Amniotic stem cell (primary cell): ENCODE measurements at regions not wholly inside any gene's neighbourhood (a gene's known extent, or its start where the extent isn't known, plus 50 kb on each side); places are given as distances from the start of the nearest gene placed in this dataset.

Experiments used
- DNase-seq: peaks from one replicate; lab custom pipeline; 2025; lab: John Stamatoyannopoulos, UW

DNA sequence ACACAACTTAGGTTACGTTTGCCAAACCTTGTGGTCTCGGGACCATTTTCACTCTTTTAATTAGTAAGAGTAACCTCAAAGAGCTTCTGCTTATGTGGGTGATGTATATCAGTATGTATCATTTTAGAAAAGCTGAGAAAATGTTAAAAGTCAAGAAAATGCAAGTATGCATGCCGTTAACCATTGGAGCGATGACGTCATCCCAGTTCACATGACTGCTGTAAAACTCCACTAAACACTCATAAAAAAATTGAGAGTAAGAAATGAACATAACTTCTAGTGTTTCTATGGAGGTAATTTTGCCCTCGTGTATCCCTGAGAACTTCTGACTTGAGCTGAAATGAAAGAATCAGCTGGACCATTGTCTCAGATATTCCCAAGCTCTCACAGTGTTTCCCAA, 250.0 kb upstream of the CDH4 start:
- no peak for DNase-seq

DNA sequence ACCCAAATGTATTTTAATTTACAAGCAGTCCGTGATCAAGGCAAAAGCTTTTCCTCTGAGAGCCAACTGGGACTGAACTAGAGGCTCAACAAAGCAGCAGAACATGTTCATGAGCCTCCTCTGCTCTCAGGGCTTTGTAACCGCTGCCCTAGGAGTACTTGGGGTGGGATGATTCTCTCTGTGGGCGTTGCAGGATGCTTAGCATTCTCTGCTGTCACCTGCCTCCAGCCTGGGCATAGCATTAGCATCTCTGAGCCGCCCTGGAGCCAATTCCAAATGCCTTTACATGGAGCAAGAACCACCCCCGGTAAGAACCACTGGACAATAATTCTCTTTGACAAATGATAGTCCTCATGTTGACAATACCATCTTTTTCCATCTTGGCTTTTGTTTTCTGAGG, 237.6 kb upstream of the CDH4 start:
- DNase-seq, result no peak

DNA sequence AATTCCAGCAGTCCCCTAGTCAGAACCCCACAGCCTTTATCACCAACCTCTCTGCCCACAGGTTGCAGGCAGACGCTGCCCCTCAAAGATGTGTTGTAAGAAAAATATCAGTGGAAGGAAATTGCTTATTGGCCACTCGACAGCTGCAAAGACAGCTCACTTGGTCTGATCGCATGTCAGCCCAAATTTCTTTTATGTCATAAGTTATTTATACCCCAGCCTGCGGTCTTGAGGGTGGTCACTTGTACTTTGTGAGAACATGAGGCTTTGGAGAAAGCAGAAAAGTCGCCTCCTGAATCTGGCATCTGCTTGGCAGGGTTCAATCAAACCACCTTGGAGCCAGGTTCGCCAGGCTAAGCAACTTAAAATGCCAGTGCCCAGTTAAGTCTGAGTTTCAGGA, 236.5 kb upstream of the CDH4 start:
- DNase-seq, result no peak

DNA sequence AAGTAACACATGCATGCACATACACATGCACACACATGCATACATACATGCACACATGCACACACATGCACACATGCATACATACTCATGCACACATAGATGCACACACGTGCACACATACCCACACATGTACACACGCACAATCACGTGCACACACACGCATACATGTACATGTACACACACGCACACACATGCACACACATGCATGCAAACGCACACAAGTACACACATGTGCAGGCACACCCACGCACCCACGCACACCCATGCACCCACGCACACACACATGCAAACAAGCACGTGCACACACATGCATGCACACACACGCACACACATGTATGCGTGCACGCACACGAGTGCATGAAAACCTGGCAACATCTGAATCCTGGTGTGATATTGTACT, 232.7 kb upstream of the CDH4 start:
- DNase-seq, result no peak

DNA sequence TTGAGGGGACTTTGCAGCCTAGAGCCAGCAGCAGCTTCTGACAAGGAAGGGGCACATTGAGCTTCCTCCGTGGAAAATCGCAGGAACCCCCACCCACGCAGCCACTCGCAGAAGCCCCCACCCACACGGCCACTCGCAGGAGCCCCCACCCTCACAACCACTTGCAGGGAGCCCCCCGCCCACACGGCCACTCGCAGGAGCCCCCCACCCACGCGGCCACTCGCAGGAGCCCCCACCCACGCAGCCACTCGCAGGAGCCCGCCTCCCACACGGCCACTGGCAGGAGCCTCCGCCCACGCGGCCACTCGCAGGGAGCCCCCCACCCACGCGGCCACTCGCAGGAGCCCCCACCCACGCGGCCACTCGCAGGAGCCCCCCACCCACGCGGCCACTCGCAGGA, 228.4 kb upstream of the CDH4 start:
- DNase-seq, result no peak

DNA sequence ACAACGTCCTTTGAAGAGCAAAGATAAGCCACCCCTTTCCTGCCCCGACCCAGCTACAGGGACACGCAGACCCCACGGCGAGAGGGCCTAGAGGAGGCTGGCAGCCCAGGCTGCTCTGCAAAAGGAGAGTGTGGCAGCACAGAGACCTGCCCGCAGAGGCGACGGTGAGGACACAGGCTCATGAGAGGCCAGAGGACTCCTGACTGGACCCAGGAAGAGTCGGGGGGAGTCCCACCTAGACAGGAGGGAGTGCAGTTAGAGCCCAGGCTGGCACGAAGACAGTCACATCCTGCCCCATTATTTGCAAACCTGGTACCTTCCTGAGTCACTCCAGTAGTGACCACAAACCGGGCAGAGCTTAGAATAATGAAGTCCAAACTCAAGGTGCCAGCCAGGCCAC, 227.7 kb upstream of the CDH4 start:
- no peak for DNase-seq

DNA sequence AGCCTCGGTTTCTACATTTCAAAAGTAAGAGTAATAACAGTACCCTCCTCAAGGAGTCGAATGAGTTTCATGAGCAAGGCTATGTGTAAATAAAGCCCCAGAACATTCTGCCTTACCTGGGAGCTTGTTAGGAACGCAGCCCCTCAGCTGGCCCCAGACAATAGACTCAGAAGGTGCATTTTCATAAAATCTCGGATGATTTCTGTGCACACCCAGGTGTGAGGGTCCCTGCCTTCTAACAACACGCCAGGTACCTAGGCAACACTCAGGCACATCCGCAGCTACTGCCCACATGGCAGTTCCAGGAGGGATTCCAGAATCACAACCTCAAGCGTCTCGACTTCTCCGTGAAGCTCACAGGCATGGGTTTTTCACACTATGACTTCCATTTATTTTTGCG, 226.5 kb upstream of the CDH4 start:
- no peak for DNase-seq

DNA sequence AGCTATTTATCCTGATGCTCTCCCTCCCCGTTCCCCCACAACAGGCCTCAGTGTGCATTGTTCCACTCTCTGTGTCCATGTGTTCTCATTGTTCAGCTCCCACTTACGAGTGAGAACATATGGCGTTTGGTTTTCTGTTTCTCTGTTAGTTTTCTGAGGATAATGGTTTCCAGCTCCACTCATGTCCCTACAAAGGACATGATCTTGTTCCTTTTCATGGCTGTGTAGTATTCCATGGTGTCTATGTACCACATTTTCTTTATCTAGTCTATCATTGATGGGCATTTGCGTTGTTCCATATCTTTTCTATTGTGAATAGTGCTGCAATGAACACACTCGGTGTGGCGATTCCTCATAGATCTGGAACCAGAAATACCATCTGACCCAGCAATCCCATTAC, 225.9 kb upstream of the CDH4 start:
- DNase-seq, result no peak

DNA sequence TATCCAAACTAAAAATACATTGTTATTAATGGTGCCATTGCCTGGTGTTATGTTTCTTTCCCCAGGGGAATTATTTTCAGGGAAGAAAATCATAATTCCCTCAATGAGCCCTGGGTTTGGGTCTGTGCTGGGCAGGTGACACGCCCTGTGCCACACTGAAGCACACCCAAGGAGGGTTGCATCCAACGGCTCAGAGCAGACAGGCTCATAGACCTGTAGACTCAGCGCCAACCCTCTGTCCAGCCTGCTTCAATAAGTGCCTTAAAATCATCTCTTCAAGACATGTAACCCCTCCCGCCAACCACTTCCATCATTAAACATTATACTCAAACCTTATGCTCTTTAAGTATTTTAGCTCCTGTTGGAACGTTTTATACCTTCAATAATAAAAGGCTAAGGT, 225.3 kb upstream of the CDH4 start:
- no peak for DNase-seq

DNA sequence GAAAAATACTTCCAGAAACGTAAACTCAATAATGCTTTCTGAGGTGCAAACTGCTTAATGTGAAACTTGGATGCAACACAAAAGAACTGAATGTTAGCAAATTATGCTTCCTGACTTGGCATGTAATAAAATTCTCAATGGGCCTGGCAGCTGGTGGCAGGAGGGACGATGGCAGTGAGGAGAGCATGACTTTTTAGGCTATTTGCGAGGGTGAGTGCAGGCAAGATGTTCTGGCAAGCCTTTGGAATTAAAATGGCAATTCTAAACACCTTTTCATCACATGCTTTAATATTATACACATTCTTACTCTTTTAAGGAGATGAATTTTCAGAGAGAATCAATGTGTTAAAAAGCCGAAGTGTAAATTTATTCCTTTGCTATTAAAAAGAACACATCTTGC, 224.8 kb upstream of the CDH4 start:
- DNase-seq, result no peak

DNA sequence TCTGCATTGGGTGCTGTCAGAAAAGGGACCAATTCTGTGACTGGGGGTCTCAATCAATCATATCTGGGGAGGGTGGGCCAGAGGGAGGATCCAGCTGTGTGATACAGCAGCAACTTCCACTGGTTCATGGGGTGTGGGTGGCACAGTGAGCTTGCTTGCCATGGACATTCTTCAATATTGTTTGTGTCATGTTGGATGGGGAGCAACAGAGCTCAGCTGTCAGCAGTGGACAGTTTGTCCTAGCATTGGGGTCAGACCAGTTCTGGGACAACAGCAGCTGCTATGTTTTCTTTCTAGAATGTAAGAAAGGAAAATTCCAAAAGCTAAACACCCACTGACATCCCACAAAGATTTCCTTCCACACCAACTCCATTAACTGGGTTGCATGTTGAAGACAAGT, 221.9 kb upstream of the CDH4 start:
- DNase-seq, result no peak

DNA sequence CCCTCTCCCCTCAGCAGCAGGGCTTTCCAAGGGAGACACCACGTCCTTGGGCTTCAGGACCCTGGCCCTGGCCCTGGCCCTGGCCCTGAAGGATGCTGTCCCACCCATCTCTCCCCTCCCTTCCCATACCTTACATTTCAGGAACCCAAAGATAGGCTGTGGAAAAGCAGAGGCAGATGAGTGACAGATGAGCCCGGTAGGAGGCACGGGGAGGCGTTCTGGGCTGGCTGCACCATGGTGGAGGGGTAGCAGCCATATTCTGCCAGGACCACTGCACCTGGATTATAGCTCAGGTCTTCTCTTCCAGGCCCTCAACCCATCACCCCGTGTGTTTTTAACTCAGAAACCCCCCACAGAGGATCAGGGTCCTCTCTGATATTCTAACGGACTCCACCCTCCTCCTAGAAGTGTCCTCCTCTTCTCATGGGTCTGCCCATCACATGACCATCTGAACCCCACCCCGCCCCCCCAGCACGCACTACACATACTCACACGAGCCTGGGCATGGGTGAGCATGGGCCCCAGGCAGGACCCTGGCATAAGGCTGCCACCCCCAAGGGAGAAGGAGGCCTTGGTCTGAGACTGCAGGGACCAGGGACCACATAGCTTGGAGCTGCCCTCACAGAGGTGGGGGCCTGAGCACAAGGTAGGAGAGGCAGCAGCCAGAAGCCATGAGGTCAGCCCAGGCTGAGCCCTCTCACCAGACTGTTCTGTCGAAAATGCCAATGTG, 220.8 kb upstream of the CDH4 start:
- no peak for DNase-seq

DNA sequence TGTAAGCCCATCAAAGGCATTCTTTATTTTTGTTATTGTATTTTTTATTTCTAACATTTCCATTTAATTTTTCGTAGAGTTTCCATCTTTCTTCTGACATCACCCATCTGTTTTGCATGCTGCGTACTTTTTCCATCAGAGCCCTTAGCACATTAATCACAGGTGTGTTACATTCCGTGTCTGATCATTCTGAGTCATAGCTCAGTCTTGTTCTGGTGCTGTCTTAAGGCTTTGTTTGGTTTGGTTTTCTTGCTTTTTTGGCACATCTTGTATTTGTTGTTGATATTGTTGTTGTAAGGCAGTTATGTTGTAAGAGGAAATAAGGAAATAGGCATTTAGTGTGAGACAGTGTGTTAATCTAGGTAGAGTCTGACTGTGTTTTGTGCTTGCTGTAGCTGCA, 214.6 kb upstream of the CDH4 start:
- no peak for DNase-seq

DNA sequence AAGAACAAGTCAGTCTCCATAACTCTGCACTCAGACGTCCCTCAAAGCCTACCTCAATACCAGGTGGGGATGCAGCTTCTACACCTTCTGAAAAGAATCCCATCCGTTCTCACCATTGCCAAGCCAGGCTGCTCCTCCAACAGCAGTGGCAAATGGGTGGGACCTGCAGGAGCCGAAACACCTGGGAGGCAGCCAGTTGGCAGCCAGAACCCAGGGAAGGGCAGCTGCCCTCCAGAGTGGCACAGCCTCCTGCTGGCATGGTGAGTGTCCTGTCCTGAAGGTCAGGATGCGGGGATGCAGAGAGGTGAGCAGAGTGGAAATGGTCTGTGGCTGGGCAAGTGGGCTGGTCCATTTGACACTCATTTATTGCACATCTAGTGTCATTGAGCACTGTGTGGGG, 210.6 kb upstream of the CDH4 start:
- DNase-seq, result no peak

DNA sequence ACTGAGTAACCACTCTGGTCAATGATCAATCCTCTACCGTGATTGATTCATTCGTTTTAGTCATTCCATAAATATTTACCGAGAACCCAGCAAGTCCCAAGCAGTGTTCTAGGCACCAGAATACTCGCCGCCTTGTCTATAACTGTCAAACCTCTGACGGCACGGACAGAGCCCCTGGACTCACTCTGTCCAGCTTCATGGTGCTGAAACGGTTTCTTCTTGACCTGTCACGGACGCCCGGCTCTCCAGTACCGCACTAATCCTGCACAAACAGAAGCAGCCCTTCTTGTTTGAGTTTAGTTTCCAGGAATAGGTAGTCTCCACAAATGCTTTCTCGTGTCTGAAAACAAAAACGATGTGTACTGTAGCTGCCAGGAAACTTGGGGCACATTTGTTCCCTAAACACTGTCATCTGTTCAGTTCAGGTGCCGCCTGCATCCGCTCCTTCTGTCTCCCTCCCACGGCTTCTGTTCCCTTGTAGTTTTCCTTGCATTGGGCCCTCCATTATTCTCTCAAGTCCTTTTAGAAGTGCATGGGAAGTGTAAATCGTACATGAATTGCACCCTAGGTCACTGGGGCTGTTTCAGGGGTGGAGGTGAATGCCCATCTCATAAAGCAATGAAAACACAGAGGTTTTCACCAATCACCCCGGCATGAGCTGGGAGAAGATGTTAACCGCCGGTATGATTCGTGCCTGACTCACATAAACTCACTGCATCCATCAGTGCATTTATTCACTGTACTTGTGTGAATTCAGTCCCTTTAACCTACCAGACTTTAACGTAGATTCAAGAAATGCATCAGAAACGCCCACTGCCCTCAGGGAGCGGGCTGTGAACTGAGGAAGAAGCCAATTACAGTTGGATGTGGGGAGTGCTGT, 209.3 kb upstream of the CDH4 start:
- DNase-seq, result no peak

DNA sequence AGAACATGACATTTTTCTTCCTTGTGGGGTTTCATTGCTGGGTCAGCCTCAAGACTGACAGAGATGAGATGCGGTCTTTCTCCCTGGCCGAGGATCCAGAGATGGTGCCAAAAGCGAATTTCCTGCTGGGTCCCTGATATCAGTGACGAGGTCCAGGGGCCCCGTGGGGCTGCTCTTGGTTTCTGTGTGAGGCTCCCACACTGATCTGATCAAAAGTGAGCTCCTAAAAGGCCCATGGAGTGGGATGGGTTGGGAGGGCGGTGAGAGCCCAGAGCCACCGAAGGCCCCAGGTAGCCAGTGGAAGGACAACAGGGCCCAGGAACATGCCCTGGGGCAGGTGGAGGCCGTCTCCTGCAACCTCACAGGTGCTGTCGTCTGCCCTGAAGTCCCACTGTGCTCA, 208.4 kb upstream of the CDH4 start:
- no peak for DNase-seq

DNA sequence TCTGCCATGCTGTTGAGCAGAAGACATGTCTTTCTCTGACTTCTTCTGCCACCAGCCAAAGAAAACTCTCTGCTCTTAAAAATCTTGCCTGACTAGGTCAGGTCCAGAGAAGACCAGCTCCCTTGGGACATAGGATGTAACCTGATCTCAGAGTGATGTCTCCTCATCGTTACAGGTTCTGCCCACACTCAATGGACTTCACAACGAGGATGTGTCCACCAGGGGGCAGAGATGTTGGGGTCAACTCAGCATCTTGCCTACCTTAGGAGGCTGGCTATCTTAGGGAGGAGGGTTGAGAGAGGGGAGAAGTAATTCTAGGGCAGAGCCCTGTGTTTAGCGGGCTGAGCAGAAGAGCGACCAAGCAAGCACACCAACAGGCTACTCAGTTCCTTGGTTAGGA, 207.6 kb upstream of the CDH4 start:
- no peak for DNase-seq

DNA sequence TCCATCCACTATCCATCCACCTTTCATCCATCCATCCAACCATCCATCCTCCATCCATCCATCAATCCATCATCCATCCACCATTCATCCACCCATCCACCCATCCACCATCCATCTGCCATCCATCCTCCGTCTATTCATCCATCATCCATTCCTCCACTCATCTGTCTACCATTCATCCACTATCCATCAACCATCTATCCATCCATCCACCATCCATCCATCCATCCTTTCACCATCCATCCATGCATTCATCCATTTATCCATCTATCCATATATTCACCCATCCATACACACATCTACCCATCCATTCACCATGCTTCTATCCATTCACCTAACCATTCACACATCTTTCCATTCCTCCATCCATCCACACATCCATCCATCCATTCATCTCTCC, 207.0 kb upstream of the CDH4 start:
- DNase-seq, result no peak

DNA sequence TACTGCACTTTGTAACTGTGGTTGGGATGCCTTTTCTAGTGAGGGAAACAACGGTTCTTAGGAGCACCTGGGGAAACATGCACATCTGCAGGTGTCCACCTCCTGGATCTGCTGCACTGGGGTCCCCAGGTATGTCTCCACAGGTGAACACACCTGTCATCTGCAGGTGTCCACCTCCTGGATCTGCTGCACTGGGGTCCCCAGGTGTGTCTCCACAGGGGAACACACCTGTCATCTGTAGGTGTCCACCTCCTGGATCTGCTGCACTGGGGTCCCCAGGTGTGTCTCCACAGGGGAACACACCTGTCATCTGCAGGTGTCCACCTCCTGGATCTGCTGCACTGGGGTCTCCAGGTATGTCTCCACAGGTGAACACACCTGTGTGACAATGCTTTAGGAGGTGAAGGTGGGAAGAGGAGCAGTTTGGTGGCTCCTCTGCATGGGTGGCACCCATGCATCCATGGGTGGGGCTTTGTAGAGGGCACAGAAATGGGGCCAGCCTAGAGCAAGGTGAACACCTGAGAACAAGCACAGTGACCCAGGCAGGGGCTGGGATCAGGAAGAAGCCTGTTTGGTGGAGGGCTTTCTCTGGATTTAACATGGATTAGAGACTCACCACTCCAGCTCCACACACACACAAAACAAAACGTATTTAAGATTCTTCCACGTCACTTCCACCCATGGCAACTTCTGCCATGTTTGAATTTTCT, 206.0 kb upstream of the CDH4 start:
- DNase-seq, result no peak

DNA sequence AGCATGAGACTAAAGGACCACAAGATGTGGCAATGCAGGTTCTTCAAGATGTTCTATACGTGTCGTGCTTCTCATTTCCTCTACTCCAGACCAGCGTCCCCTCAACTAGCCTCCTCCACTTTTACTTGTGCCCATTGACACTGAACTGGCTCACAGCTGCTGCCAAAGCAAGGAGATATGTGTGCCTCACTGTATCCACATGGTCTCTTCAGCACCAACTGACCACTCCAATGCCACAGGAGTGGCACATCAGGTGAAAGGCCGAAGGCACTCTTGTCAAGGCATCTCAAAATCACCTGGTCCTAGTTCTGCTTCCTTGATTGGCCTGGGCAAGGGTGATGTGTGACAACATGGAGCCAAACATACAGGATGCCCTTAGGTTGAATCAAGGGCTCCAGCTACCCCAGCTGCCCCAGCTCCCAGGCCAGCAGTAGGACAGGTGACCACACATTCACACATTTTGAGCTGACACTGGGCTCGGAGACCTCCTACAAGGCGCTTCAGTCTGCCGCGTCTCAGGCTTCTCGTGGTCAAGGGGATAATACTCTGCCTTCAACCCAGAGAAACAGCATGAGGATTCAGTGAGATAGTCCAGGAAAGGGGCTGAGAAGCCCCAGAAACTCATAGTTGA, 205.2 kb upstream of the CDH4 start:
- no peak for DNase-seq

DNA sequence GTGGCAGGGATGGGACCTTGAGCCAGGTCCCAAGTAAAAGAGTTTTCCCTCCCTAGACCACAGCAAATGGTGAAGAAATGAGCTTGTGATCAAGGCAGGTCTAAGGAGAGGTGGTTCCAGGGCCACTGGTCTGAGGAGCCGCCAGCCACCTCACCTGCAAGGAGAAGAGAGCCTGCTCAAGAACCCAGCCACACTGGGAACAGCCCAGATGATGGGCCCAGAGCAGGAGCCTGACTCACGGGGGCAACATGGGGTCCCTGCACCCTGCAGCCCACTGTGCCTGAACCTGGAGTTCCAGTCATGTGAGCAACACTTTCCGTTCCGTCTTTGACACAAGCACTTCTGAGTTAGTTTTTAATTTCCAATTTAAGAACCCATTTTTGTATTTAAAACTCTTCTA, 204.5 kb upstream of the CDH4 start:
- no peak for DNase-seq

DNA sequence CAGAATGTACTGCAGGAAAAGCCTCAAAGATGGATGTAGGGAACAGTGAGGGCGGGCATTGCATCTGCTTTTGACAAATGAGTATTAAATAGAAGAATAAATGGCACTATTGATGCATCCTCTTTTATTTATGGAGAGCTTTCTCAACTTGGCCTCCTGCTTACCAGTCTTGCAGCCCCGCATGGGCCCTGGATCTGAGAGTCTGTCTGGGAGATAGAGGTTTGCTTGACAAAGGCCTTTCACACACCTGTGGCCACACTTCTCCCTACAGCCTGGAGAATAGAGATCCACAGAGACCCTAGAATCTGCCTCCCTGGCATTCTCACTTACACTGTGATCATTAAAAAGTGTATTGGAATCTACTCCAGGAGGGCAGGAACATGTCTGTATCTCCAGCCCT, 203.8 kb upstream of the CDH4 start:
- no peak for DNase-seq

DNA sequence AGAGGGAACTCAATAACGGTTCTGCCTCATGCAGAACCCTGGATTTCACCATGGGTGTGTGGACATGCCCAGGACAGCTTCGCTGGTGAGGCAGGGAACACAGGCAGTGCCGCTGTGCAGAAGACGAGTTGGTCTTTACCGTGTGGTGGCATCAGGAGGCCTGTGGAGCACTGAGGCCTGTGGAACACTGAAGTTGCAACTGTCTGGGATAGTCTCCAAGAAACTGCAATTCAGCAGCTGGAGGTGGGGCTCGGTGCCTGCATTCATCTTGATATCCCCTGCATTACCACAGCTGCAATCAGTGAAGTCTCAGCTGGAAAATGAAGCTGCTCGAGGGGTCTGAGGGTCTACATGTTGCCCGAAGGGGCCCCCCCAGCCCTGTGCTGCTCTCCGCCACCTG, 202.4 kb upstream of the CDH4 start:
- no peak for DNase-seq
